Stomach (tissue), 4 donors: ENCODE measurements at regions not wholly inside any gene's neighbourhood (a gene's known extent, or its start where the extent isn't known, plus 50 kb on each side); places are given as distances from the start of the nearest gene placed in this dataset.

ENCODE experiments used
- POLR2A ChIP-seq, 4 donors: fragments of 450-650 bp; IDR thresholded peaks; one replicate each; pipeline ENCODE4 v1.6.1; 2016; ENCODE audit warnings: antibody characterized with exemption in 4 of 4, control low read depth in 2 of 4, mild to moderate bottlenecking in 1 of 4, moderate library complexity in 1 of 4
- POLR2AphosphoS5 ChIP-seq, 3 donors: sonication (generic); formaldehyde crosslinking; IDR thresholded peaks; one replicate each; pipeline ENCODE4 v1.6.1; 2016; ENCODE audit warnings: antibody characterized with exemption in 3 of 3
- TF ChIP-seq, protein P1 (sequence below), 7 experiments: fragments of 450-650 bp in 4 of 7; fragments of 200-600 bp in 3 of 7; sonication (generic) in 3 of 7; IDR thresholded peaks; one replicate each; pipeline ENCODE4 v1.5.1; 2016 to 2019; ENCODE audit warnings: antibody characterized with exemption in 7 of 7, control low read depth in 2 of 7, mild to moderate bottlenecking in 1 of 7

DNA sequence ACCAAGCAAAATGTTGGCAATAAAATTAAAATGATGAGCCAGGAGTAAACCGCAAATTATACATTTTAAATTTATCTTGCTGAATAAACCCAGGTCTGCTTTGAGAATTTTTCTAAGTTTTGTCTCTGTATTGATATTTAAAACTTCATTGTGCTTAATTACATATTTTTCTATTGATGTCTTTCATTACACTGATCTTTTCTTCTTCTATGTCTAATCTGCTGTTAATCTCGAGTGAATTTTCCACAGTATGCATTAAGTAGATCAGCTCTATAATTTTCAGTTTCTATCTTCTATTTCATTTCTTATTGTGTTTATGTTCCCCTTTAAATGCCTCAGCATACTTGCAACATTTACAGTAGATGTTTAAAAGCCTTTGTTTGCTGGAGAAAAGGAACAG, 918.7 kb downstream of the FAT4 start:
- TF ChIP-seq POLR2AphosphoS5 (IDR thresholded peaks at IDR 0.05) (no peak), POLR2A (IDR thresholded peaks at IDR 0.05) (no peak)
- TF ChIP-seq, protein P1, sequence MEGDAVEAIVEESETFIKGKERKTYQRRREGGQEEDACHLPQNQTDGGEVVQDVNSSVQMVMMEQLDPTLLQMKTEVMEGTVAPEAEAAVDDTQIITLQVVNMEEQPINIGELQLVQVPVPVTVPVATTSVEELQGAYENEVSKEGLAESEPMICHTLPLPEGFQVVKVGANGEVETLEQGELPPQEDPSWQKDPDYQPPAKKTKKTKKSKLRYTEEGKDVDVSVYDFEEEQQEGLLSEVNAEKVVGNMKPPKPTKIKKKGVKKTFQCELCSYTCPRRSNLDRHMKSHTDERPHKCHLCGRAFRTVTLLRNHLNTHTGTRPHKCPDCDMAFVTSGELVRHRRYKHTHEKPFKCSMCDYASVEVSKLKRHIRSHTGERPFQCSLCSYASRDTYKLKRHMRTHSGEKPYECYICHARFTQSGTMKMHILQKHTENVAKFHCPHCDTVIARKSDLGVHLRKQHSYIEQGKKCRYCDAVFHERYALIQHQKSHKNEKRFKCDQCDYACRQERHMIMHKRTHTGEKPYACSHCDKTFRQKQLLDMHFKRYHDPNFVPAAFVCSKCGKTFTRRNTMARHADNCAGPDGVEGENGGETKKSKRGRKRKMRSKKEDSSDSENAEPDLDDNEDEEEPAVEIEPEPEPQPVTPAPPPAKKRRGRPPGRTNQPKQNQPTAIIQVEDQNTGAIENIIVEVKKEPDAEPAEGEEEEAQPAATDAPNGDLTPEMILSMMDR (IDR thresholded peaks at IDR 0.05): no peak
